Left ventricle myocardium inferior (tissue), 1 donor: ENCODE measurements at regions not wholly inside any gene's neighbourhood (a gene's known extent, or its start where the extent isn't known, plus 50 kb on each side); places are given as distances from the start of the nearest gene placed in this dataset.

Experiments used
- DNase-seq: peaks from one replicate; pipeline ENCODE4 v3.0.0-alpha.2; 2020
- H3K27ac ChIP-seq: fragments of 200-600 bp; replicated peaks from 2 replicates; pipeline ENCODE4 v1.8.0; 2021
- H3K27me3 ChIP-seq: fragments of 200-600 bp; 2 replicates; pipeline ENCODE4 v1.8.0; 2021; ENCODE audit warnings: low read depth
- H3K36me3 ChIP-seq: fragments of 200-600 bp; 2 replicates; pipeline ENCODE4 v1.8.0; 2021
- H3K4me1 ChIP-seq: fragments of 200-600 bp; 2 replicates; pipeline ENCODE4 v1.8.0; 2021
- H3K4me3 ChIP-seq: fragments of 200-600 bp; 2 replicates; pipeline ENCODE4 v1.8.0; 2021; ENCODE audit warnings: mild to moderate bottlenecking, moderate library complexity
- H3K9me3 ChIP-seq: fragments of 200-600 bp; replicated peaks from 2 replicates; pipeline ENCODE4 v1.8.0; 2021
- CTCF ChIP-seq: fragments of 200-600 bp; IDR thresholded peaks from 2 replicates; pipeline ENCODE4 v1.8.0; 2021; ENCODE audit warnings: antibody characterized with exemption, mild to moderate bottlenecking, borderline replicate concordance
- intact Hi-C: fragments of 100-400 bp; cut with micrococcal nuclease; formaldehyde crosslinking; loops from one replicate; pipeline ENCODE4 v1.11.0; 2022
- donor health status: DM: no; HTN: yes; CAD: no; lungs with severe emphysema.

- intact Hi-C loops, result no loop called here
- H3K9me3 ChIP-seq, result peaks cover 11% of the 10 kb centered on the region
Measured at GRCh38 chr12:124144531-124145194, 150.2 kb upstream of the RFLNA start.

GRCh38 chr12:124147027-124147426 lies 147.9 kb upstream of the RFLNA start:
- H3K4me1 ChIP-seq, result no peaks in the 10 kb centered on the region
- no peaks in the 10 kb centered on the region for H3K36me3 ChIP-seq
- no peak for TF ChIP-seq CTCF
- intact Hi-C loops, result no loop called here
- H3K27me3 ChIP-seq, result peaks cover 33% of the 10 kb centered on the region
- DNase-seq, result no peak
- peaks cover 12% of the 10 kb centered on the region for H3K9me3 ChIP-seq
- no peak overlapping the region for H3K4me3 ChIP-seq
- no peak overlapping the region for H3K27ac ChIP-seq

More at GRCh38 chr12:124144531-124145194, 150.2 kb upstream of the RFLNA start:
- no peak overlapping the region for H3K27ac ChIP-seq
- H3K4me3 ChIP-seq, result no peak overlapping the region
- TF ChIP-seq CTCF, result no peak
- H3K36me3 ChIP-seq, result no peaks in the 10 kb centered on the region
- no peaks in the 10 kb centered on the region for H3K4me1 ChIP-seq
- DNase-seq, result no peak
- H3K27me3 ChIP-seq, result peaks cover 54% of the 10 kb centered on the region

GRCh38 chr12:124147575-124147974 lies 147.3 kb upstream of the RFLNA start:
- no peak for TF ChIP-seq CTCF
- intact Hi-C loops, result no loop called here
- H3K4me1 ChIP-seq, result no peaks in the 10 kb centered on the region
- peaks cover 7% of the 10 kb centered on the region for H3K9me3 ChIP-seq
- H3K4me3 ChIP-seq, result no peak overlapping the region
- H3K27me3 ChIP-seq, result peaks cover 34% of the 10 kb centered on the region
- no peaks in the 10 kb centered on the region for H3K36me3 ChIP-seq
- no peak overlapping the region for H3K27ac ChIP-seq
- DNase-seq, result no peak

- no peaks in the 10 kb centered on the region for H3K4me1 ChIP-seq
- peaks cover 36% of the 10 kb centered on the region for H3K27me3 ChIP-seq
- H3K4me3 ChIP-seq, result no peak overlapping the region
- intact Hi-C loops, result no loop called here
- H3K36me3 ChIP-seq, result no peaks in the 10 kb centered on the region
- no peak overlapping the region for H3K27ac ChIP-seq
- no peak for DNase-seq
- TF ChIP-seq CTCF, result no peak
- H3K9me3 ChIP-seq, result peaks cover 4% of the 10 kb centered on the region
Measured at GRCh38 chr12:124148481-124149273, 146.2 kb upstream of the RFLNA start.

- Histone ChIP-seq H3K9me3 (peaks cover 4% of the 10 kb centered on the region), H3K27me3 (peaks cover 33% of the 10 kb centered on the region), H3K27ac (no peak overlapping the region), H3K4me1 (no peaks in the 10 kb centered on the region), H3K36me3 (no peaks in the 10 kb centered on the region), H3K4me3 (no peak overlapping the region)
- no peak for TF ChIP-seq CTCF
- intact Hi-C loops, result no loop called here
- no peak for DNase-seq
Measured at GRCh38 chr12:124149287-124149686, 145.6 kb upstream of the RFLNA start.
